ENCODE measurements at regions not wholly inside any gene's neighbourhood (a gene's known extent, or its start where the extent isn't known, plus 50 kb on each side); places are given as distances from the start of the nearest gene placed in this dataset.

GRCh38 chr9:28916348-28916747 is 1343.1 kb upstream of the C9orf72 start:
- H3K4me3 ChIP-seq (ENCODE audit: low read depth, low read length) = no peak overlapping the region
- no peak for TF ChIP-seq CTCF (IDR thresholded peaks at IDR 0.05; ENCODE audit: borderline replicate concordance, insufficient read depth, low read depth, low read length)

GRCh38 chr9:28921857-28922500 is 1348.7 kb upstream of the C9orf72 start:
- no peak overlapping the region for H3K4me3 ChIP-seq (ENCODE audit: low read depth, low read length)
- TF ChIP-seq CTCF (IDR thresholded peaks at IDR 0.05; ENCODE audit: borderline replicate concordance, insufficient read depth, low read depth, low read length) = no peak

GRCh38 chr9:28922891-28923290 is 1349.6 kb upstream of the C9orf72 start:
- H3K4me3 ChIP-seq (ENCODE audit: low read depth, low read length) = no peak overlapping the region
- TF ChIP-seq CTCF (IDR thresholded peaks at IDR 0.05; ENCODE audit: borderline replicate concordance, insufficient read depth, low read depth, low read length) = no peak

- no peak for TF ChIP-seq CTCF (IDR thresholded peaks at IDR 0.05; ENCODE audit: borderline replicate concordance, insufficient read depth, low read depth, low read length)
- no peak overlapping the region for H3K4me3 ChIP-seq (ENCODE audit: low read depth, low read length)
These were observed 1350.1 kb upstream of the C9orf72 start for GRCh38 chr9:28923351-28923750.

GRCh38 chr9:28925157-28925556 is 1351.9 kb upstream of the C9orf72 start:
- H3K4me3 ChIP-seq (ENCODE audit: low read depth, low read length) = no peak overlapping the region
- no peak for TF ChIP-seq CTCF (IDR thresholded peaks at IDR 0.05; ENCODE audit: borderline replicate concordance, insufficient read depth, low read depth, low read length)

GRCh38 chr9:28926306-28926705 is 1353.0 kb upstream of the C9orf72 start:
- no peak overlapping the region for H3K4me3 ChIP-seq (ENCODE audit: low read depth, low read length)
- TF ChIP-seq CTCF (IDR thresholded peaks at IDR 0.05; ENCODE audit: borderline replicate concordance, insufficient read depth, low read depth, low read length) = no peak

GRCh38 chr9:28927691-28928090 is 1354.4 kb upstream of the C9orf72 start:
- TF ChIP-seq CTCF (IDR thresholded peaks at IDR 0.05; ENCODE audit: borderline replicate concordance, insufficient read depth, low read depth, low read length) = no peak
- H3K4me3 ChIP-seq (ENCODE audit: low read depth, low read length) = no peak overlapping the region

Measured in GM12875 (cell line).